ENCODE measurements at regions not wholly inside any gene's neighbourhood (a gene's known extent, or its start where the extent isn't known, plus 50 kb on each side); places are given as distances from the start of the nearest gene placed in this dataset.

DNA sequence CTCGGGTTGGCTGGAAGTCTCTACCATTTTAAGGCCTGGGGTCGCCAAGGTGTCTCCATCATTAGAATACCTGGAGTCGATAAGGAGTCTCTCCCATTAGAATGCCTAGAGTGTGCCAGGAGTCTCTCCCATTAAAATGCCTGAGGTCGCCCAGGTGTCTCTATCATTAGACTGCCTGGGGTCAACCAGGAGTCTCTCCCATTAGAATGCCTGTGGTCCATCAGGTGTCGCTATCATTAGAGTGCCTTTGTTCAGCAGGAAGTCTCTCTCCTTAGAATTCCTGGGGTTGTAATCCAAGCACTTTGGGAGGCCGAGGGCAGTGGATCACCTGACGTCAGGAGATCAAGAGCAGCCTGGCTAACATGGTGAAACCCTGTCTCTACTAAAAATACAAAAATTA is 1533.0 kb downstream of the UQCRFS1 start:
- TF ChIP-seq EP300 (IDR thresholded peaks at IDR 0.05) (no peak), POLR2A (IDR thresholded peaks at IDR 0.05) (no peak)
- TF ChIP-seq, protein P1, sequence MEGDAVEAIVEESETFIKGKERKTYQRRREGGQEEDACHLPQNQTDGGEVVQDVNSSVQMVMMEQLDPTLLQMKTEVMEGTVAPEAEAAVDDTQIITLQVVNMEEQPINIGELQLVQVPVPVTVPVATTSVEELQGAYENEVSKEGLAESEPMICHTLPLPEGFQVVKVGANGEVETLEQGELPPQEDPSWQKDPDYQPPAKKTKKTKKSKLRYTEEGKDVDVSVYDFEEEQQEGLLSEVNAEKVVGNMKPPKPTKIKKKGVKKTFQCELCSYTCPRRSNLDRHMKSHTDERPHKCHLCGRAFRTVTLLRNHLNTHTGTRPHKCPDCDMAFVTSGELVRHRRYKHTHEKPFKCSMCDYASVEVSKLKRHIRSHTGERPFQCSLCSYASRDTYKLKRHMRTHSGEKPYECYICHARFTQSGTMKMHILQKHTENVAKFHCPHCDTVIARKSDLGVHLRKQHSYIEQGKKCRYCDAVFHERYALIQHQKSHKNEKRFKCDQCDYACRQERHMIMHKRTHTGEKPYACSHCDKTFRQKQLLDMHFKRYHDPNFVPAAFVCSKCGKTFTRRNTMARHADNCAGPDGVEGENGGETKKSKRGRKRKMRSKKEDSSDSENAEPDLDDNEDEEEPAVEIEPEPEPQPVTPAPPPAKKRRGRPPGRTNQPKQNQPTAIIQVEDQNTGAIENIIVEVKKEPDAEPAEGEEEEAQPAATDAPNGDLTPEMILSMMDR (IDR thresholded peaks at IDR 0.05), result no peak
- Histone ChIP-seq H3K4me3 (no peak overlapping the region), H3K36me3 (no peaks in the 10 kb centered on the region), H3K27me3 (no peaks in the 10 kb centered on the region), H3K27ac (no peak overlapping the region), H3K4me1 (ENCODE audit: insufficient read depth) (no peaks in the 10 kb centered on the region), H3K9me3 (no peaks in the 10 kb centered on the region)
- 63 to 83% (median 64%) methylated on average over 7 of the region's 7 CpGs for WGBS, 3 donors
- DNase-seq, result no peak
- intact Hi-C loops (cut with DNase I), result no loop called here

DNA sequence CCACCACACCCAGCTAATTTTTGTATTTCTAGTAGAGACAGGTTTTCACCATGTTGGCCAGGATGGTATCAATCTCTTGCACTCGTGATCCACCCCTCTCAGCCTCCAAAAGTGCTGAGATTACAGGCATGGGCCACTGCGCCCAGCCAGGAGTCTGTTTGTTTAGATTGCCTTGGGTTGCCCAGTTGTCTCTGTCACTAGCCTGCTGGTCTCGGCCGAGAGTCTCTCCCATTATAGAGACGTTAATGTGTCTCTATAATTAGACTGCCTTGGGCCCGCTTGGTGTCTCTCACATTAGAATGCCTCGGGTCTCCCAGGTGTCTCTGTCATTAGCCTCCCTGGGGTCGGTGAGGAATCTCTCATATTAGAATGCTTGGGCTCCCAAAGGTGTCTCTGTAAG is 1533.6 kb downstream of the UQCRFS1 start:
- no peak overlapping the region for H3K4me3 ChIP-seq
- 62 to 81% (median 70%) methylated on average over 8 of the region's 8 CpGs for WGBS, 3 donors
- TF ChIP-seq EP300 (IDR thresholded peaks at IDR 0.05), result no peak
- TF ChIP-seq POLR2A (IDR thresholded peaks at IDR 0.05), result no peak
- TF ChIP-seq, protein P1 (IDR thresholded peaks at IDR 0.05), result no peak
- no peaks in the 10 kb centered on the region for H3K27me3 ChIP-seq
- intact Hi-C loops (cut with DNase I), result no loop called here
- no peaks in the 10 kb centered on the region for H3K4me1 ChIP-seq (ENCODE audit: insufficient read depth)
- no peaks in the 10 kb centered on the region for H3K36me3 ChIP-seq
- H3K27ac ChIP-seq, result no peak overlapping the region
- no peaks in the 10 kb centered on the region for H3K9me3 ChIP-seq
- DNase-seq, result no peak

DNA sequence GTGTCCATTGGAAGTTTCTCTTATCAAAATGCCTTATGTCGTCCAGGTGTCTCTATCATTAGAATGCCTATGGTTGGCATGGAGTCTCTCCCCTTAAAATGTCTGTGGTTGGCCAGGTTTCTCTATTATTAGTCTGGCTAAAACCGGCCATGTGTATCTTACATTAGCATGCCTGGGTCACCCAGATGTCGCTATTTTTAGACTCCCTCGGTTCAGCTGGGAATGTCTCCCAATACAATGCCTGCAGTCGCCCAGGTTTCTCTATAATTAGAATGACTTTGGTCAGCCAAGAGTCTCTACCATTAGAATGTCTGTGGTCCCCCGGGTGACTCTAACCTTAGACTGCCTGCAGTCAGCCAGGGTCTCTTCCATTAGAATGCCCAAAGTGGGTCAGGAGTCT is 1536.1 kb downstream of the UQCRFS1 start:
- no peaks in the 10 kb centered on the region for H3K9me3 ChIP-seq
- no peaks in the 10 kb centered on the region for H3K36me3 ChIP-seq
- H3K4me3 ChIP-seq, result no peak overlapping the region
- intact Hi-C loops (cut with DNase I), result no loop called here
- H3K4me1 ChIP-seq (ENCODE audit: insufficient read depth), result no peaks in the 10 kb centered on the region
- 36 to 57% (median 46%) methylated on average over 6 of the region's 6 CpGs for WGBS, 3 donors
- TF ChIP-seq POLR2A (IDR thresholded peaks at IDR 0.05) (no peak), EP300 (IDR thresholded peaks at IDR 0.05) (no peak)
- TF ChIP-seq, protein P1 (IDR thresholded peaks at IDR 0.05), result no peak
- no peaks in the 10 kb centered on the region for H3K27me3 ChIP-seq
- DNase-seq, result no peak
- no peak overlapping the region for H3K27ac ChIP-seq

DNA sequence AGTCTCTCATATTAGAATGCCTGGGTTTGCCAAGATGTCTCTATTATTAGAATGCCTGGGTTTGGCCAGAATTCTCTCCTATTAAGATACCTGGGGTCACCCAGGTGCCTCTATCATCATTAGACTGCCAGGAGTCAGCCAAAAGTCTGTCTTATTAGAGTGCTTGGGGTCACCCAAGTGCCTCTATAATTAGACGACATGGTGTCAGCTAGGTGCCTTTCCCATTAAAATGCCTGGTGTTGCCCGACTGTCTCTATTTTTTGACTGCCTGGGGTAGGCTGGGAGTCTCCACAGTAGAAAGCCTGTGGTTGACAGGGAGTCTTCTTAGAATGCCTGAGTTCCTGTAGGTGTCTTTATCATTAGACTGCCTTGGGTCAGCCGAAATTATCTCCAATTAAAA is 1536.6 kb downstream of the UQCRFS1 start:
- no peaks in the 10 kb centered on the region for H3K9me3 ChIP-seq
- intact Hi-C loops (cut with DNase I), result no loop called here
- WGBS, 3 donors, result 72 to 89% (median 79%) methylated on average over 3 of the region's 3 CpGs
- H3K36me3 ChIP-seq, result no peaks in the 10 kb centered on the region
- DNase-seq, result no peak
- TF ChIP-seq, protein P1 (IDR thresholded peaks at IDR 0.05), result no peak
- TF ChIP-seq POLR2A (IDR thresholded peaks at IDR 0.05) (no peak), EP300 (IDR thresholded peaks at IDR 0.05) (no peak)
- H3K27me3 ChIP-seq, result no peaks in the 10 kb centered on the region
- H3K27ac ChIP-seq, result no peak overlapping the region
- no peaks in the 10 kb centered on the region for H3K4me1 ChIP-seq (ENCODE audit: insufficient read depth)
- no peak overlapping the region for H3K4me3 ChIP-seq

DNA sequence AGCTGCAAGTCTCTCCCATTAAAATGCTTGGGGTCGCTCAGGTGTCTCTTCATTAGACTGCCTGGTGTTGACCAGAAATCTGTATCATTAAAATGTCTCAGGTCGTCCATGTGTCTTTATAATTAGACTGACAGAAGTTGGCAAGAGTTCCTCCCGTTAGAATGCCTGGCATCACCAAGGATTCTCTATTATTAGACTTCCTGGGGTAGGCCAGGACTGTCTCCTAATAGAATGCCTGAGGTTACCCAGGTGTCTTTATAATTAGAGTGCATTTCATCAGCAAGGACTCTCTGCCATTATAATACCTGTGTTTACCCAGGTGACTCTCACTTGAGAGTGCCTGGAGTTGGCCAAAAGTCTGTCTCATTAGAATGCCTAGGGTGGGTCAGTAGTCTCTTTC is 1537.2 kb downstream of the UQCRFS1 start:
- Histone ChIP-seq H3K4me3 (no peak overlapping the region), H3K36me3 (no peaks in the 10 kb centered on the region), H3K4me1 (ENCODE audit: insufficient read depth) (no peaks in the 10 kb centered on the region), H3K9me3 (no peaks in the 10 kb centered on the region), H3K27me3 (no peaks in the 10 kb centered on the region), H3K27ac (no peak overlapping the region)
- DNase-seq, result no peak
- whole genome bisulfite sequencing, 3 donors, result 33 to 40% (median 40%) methylated on average over 3 of the region's 3 CpGs
- intact Hi-C loops (cut with DNase I), result no loop called here
- TF ChIP-seq, protein P1 (IDR thresholded peaks at IDR 0.05), result no peak
- TF ChIP-seq EP300 (IDR thresholded peaks at IDR 0.05), result no peak
- no peak for TF ChIP-seq POLR2A (IDR thresholded peaks at IDR 0.05)
